WI38 (cell line): ENCODE measurements at regions not wholly inside any gene's neighbourhood (a gene's known extent, or its start where the extent isn't known, plus 50 kb on each side); places are given as distances from the start of the nearest gene placed in this dataset.

Experiments
- H3K4me3 ChIP-seq: 2 replicates; pipeline ENCODE4 v1.5.1; 2011; ENCODE audit warnings: low read depth, mild to moderate bottlenecking, control low read depth, low read length
- CTCF ChIP-seq: IDR thresholded peaks from 2 replicates; pipeline ENCODE4 v1.5.1; 2012; ENCODE audit warnings: low read depth, mild to moderate bottlenecking, control low read depth, low read length

GRCh38 chr14:54207476-54208462 lies 189.0 kb upstream of the CDKN3 start:
- TF ChIP-seq CTCF = no peak
- H3K4me3 ChIP-seq = no peak overlapping the region

- no peak for TF ChIP-seq CTCF
- H3K4me3 ChIP-seq = no peak overlapping the region
Measured at GRCh38 chr14:54208751-54209150, 188.1 kb upstream of the CDKN3 start.

- TF ChIP-seq CTCF = no peak
- no peak overlapping the region for H3K4me3 ChIP-seq
Measured at GRCh38 chr14:54209511-54210250, 187.1 kb upstream of the CDKN3 start.

GRCh38 chr14:54211551-54212308 lies 185.1 kb upstream of the CDKN3 start:
- no peak for TF ChIP-seq CTCF
- no peak overlapping the region for H3K4me3 ChIP-seq

GRCh38 chr14:54213536-54213935 lies 183.3 kb upstream of the CDKN3 start:
- no peak for TF ChIP-seq CTCF
- no peak overlapping the region for H3K4me3 ChIP-seq

GRCh38 chr14:54216827-54217226 lies 180.0 kb upstream of the CDKN3 start:
- no peak overlapping the region for H3K4me3 ChIP-seq
- no peak for TF ChIP-seq CTCF
